Islet of Langerhans (tissue), 1 donor: ENCODE measurements at regions not wholly inside any gene's neighbourhood (a gene's known extent, or its start where the extent isn't known, plus 50 kb on each side); places are given as distances from the start of the nearest gene placed in this dataset.

Experiments
- FAIRE-seq: peaks from one replicate; lab custom pipeline; 2011; peaks lifted over from hg19 to GRCh38; lab: Jason Lieb, UNC

- FAIRE-seq = peak; percentile 99
These were observed 283.1 kb downstream of the LMX1A start for GRCh38 chr1:165073185-165074007.

DNA sequence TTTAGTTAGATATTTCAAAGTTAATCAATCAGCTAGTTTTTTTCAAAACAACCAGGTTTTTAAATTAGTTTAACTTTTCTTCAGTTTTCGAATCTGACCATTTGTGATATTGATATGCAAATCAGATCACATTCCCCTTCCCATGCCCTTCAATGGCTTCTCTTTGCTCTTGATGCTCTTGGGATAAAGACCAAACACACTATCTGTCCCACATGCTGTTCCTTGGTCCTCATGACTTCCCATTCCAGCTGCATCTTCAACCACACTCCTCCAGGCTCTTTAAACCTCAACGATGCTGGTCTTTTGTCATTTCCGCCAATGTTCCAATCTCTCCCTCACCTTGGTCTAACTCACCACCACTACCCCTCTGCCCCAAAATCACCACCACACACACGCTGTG lies 285.8 kb downstream of the LMX1A start:
- FAIRE-seq = no peak

- no peak for FAIRE-seq
These were observed 286.7 kb downstream of the LMX1A start for GRCh38 chr1:165069829-165070228.

DNA sequence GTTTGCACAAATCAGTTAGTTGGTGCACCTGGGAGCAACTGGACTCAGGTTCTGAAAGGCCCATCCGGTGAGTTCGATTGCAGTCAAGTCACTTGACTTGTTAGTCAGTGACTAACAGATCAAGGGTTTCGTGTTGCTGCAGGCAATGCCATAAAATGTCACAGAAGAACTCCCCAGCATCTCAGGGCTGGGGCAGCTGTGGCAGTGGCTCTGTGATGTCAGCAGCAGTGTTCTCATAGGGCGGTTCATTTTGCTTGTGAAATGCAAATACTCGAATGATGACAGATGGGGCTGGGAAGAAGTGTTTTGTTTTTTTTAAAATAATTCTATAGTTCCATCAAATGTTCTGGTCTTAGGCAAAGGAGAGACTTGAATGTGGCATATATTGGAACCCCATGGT lies 287.8 kb downstream of the LMX1A start:
- FAIRE-seq = no peak

DNA sequence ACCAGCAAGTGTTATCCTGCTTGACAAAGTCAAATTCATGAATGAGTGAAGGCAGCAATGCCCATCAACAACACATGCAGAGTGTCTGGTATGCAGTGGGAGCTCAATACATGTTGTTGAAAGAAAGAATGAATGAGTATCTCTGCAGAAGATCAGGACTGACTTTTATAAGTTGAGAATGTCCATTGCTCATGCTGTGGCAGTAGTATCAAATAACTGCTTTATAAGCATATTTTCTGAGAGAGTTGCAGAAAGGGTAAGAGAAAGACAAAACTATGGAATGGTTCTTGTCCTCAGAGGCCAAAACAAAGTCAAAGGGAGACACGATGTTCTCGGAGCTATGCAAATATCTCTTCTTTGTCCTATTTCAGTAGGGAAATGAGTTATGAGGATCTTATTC lies 288.7 kb downstream of the LMX1A start:
- no peak for FAIRE-seq

GRCh38 chr1:165063181-165063965 lies 293.1 kb downstream of the LMX1A start:
- no peak for FAIRE-seq

DNA sequence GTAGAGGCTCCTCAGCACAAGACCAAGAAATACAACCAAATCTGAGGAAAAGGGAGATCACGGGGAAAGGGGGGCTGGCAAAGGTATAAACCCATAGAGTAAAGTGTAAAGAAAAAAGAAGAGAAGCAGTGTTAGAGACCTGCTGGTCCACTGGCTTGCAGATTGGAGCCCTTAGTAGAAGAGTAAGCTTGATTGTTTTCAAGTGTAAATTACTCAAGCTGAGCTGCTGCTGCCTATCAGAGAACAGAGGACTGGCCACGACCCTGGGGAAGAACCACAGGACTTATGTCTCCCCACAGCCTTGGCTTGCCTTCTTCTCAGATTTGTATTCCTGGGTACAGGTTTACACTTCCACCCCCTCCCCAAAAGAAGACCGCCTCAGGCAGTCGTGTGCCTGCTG lies 294.2 kb downstream of the LMX1A start:
- no peak for FAIRE-seq

DNA sequence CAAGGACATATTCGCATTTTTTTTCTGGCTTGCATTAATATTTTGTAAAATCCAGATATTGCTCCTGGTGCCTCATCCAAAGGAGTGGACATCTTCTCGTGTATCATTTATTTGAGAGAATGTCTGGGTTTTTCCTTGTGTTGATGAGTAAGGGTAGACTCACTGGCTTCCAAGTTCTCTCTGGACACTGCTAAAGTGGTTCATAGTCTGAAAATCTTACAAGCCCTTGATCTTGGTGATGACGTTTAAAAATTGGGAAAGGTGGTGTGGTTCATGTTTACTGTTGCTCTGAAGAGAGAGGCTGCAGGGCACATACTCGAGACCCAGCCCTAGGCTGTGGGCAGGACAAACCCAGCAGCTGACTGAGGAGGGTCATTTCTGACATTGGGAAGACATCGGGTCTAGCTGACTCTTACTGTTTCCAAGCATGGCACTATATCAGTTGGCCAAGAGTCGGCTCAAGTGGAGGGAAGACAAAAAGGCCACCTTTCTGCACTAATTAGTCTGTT lies 296.2 kb downstream of the LMX1A start:
- FAIRE-seq = no peak

GRCh38 chr1:165057956-165058355 lies 298.6 kb downstream of the LMX1A start:
- FAIRE-seq = no peak

DNA sequence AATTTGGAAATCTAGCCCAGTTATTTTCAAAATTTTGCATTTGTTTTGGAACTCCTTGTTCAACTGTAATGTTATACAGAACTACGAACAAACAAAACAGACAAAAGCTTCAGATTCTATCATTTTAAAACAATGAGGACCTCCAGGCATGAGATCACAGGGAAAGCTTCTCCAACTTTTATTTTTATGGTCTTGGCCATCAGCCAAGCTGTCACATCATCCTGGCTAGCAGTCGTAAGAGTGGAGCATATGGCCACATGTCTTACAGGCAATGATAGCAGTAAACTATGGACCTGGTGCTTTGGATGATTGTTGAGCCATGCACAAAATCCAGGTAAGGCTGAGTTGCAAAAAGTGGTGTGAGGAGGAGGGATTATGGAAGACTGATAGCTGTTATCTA lies 299.6 kb downstream of the LMX1A start:
- no peak for FAIRE-seq

GRCh38 chr1:165055581-165055980 lies 300.9 kb downstream of the LMX1A start:
- no peak for FAIRE-seq

DNA sequence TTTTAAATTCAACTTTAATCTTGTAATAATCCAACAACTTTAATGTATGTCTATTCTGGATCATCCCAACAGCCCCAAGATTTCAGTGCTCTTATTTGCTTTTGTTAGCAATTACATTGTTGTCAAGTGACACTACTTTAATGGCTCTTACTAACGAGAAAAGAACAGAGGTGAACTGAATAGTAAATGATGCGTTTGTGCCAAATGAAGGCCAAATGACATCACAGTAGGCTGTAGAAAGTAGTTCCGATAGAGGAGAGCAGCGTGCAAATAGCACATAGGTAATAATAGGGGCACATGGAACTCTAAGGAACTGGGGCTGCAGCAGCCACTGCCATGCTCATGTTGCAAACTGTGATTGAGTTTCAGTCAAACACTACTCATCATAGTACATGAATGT lies 301.9 kb downstream of the LMX1A start:
- no peak for FAIRE-seq

- no peak for FAIRE-seq
These were observed 303.2 kb downstream of the LMX1A start for GRCh38 chr1:165053351-165053750.

GRCh38 chr1:165052936-165053335 lies 303.6 kb downstream of the LMX1A start:
- no peak for FAIRE-seq

DNA sequence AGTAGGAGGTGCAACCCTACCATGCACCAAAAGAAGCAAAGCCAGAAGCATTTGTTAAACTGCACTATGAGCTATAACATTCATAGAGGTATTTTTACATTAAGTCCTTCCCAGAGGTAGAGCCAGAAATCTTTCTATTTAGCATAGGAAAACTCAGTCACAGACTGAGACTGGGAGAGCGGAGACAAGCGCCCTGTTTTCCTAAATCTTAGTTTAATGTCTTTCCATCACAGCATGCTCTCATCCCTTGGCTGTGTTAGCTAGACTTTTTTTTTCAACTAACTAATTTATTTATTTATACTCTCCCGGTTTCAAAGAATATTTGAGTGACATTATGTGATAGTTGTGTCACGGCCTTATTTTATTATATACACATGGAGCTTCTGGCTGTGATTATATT lies 304.1 kb downstream of the LMX1A start:
- FAIRE-seq = no peak

GRCh38 chr1:165050246-165050645 lies 306.3 kb downstream of the LMX1A start:
- no peak for FAIRE-seq

GRCh38 chr1:165047994-165048393 lies 308.5 kb downstream of the LMX1A start:
- no peak for FAIRE-seq

GRCh38 chr1:165045902-165046301 lies 310.6 kb downstream of the LMX1A start:
- FAIRE-seq = no peak

DNA sequence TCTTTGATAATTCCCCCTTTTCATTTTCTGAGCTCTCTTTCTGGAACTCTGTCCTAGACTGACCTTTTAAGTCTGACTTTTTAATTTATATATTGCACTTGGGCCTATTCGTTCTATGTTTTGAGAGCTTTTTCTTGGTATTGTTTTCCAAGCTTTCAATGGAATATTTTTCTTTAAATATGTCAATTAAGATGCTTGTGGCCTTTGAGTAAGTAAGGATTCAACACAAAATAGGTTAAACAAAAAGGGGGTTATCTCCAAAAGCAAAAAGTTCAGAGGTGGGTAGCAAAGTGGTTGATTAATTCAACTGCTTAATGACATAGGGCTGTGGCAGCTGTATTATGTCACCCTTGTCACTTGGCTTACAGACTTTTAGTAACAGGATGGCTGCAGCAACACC lies 315.9 kb downstream of the LMX1A start:
- FAIRE-seq = no peak

GRCh38 chr1:165039996-165040395 lies 316.5 kb downstream of the LMX1A start:
- FAIRE-seq = no peak

DNA sequence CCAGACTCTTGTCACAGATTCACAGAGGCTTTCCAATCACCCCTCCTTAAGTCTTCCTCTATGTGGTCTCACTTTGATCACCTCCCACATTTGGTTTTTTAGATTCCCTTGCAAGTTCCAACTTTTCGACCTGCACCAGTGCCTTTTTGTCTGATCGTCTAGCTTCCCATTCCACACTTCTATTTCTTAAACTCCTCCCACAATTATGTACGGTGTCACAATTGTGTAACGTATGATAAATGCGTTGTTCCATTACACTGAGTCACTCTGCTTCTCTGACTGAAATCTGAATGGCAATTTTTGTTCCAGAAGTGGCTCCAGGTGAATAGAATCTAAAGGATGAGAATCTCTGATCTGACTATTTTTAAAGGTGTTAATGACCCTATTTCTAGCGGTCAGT lies 320.1 kb downstream of the LMX1A start:
- FAIRE-seq = no peak

DNA sequence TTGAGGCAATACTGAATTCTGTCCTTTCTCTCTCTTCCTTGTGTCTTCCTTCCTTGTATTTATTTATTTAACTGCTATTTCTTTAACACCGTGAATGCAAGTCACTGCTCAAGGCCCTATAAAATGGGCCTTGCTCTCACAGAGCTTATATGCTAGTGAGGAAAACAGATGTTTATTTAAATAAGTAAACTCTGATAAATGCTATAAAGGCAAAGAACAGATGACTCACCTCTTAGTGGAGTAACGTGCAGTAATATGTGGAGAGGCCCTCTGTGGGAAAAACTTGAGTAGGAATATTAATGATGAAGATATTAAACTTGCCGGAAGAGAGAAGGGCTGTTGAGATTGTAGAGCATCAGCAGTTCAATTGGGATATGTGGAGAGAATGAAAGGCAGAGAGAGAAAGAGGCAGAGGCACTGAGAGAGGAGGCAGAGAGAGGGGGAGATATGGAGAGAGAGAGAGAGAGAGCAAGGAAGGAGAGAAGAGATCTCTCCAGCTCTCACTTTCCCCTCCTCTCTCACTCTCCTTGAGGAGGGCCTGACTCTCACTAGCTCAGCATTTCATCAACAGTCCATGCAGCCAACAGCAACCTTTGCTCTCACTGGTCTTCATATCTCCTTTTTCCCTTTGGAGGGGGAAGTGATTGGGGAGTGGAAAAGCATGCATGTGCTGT lies 322.2 kb downstream of the LMX1A start:
- FAIRE-seq = no peak

- no peak for FAIRE-seq
These were observed 325.5 kb downstream of the LMX1A start for GRCh38 chr1:165031001-165031400.
